SK-N-SH (cell line): ENCODE measurements at regions not wholly inside any gene's neighbourhood (a gene's known extent, or its start where the extent isn't known, plus 50 kb on each side); places are given as distances from the start of the nearest gene placed in this dataset.

ENCODE experiments used
- JUND ChIP-seq: IDR thresholded peaks from 2 replicates; pipeline ENCODE4 v1.4.0; 2012
- NFIC ChIP-seq: IDR thresholded peaks from 2 replicates; pipeline ENCODE4 v1.4.0; 2012; ENCODE audit warnings: borderline replicate concordance
- RAD21 ChIP-seq: IDR thresholded peaks from 2 replicates; pipeline ENCODE4 v1.6.1; 2012; ENCODE audit warnings: mild to moderate bottlenecking, low read length
- TF ChIP-seq, protein P1 (sequence below): IDR thresholded peaks from 2 replicates; pipeline ENCODE4 v1.4.0; 2012; ENCODE audit warnings: low read depth
- TF ChIP-seq, protein P2 (sequence below): IDR thresholded peaks from 2 replicates; pipeline ENCODE4; 2012

DNA sequence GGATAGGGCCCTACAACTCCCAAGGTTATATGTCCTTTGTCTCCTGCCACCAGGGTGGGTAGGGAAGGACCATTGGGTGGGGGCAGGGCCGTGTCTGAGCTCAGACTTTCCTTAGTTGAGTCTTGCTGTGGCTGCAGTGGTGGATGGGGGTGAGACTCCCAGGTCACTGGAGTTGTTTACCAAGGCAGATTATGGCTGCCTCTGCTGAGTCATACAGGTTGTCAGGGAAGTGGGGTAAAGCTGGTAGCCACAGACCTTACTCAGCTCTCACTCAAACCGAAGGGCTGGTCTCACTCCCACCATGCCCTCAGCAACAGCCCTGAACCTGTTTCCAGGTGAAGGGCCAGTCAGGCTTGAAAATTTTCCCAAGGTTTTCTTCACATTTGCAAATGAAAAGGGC lies 58.8 kb upstream of the FAAH2 start:
- TF ChIP-seq, protein P1, sequence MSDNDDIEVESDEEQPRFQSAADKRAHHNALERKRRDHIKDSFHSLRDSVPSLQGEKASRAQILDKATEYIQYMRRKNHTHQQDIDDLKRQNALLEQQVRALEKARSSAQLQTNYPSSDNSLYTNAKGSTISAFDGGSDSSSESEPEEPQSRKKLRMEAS = no peak
- TF ChIP-seq JUND (no peak), NFIC (no peak), RAD21 (no peak)
- TF ChIP-seq, protein P2, sequence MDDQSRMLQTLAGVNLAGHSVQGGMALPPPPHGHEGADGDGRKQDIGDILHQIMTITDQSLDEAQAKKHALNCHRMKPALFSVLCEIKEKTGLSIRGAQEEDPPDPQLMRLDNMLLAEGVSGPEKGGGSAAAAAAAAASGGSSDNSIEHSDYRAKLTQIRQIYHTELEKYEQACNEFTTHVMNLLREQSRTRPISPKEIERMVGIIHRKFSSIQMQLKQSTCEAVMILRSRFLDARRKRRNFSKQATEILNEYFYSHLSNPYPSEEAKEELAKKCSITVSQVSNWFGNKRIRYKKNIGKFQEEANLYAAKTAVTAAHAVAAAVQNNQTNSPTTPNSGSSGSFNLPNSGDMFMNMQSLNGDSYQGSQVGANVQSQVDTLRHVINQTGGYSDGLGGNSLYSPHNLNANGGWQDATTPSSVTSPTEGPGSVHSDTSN = no peak
